ENCODE measurements at regions not wholly inside any gene's neighbourhood (a gene's known extent, or its start where the extent isn't known, plus 50 kb on each side); places are given as distances from the start of the nearest gene placed in this dataset.

GRCh38 chr6:170232186-170233002 is 58.5 kb downstream of the DLL1 start:
- no peaks in the 10 kb centered on the region for H3K4me1 ChIP-seq
- no peaks in the 10 kb centered on the region for H3K9me3 ChIP-seq
- no peak for DNase-seq
- no peaks in the 10 kb centered on the region for H3K36me3 ChIP-seq
- 86 to 89% methylated on average over 24 of the region's 24 CpGs for WGBS, 2 donors
- intact Hi-C loops (cut with DNase I): no loop called here
- no peak overlapping the region for H3K27ac ChIP-seq
- TF ChIP-seq POLR2A (IDR thresholded peaks at IDR 0.05) (no peak), POLR2AphosphoS5 (IDR thresholded peaks at IDR 0.05) (no peak), EP300 (IDR thresholded peaks at IDR 0.05) (no peak)
- TF ChIP-seq, protein P1, sequence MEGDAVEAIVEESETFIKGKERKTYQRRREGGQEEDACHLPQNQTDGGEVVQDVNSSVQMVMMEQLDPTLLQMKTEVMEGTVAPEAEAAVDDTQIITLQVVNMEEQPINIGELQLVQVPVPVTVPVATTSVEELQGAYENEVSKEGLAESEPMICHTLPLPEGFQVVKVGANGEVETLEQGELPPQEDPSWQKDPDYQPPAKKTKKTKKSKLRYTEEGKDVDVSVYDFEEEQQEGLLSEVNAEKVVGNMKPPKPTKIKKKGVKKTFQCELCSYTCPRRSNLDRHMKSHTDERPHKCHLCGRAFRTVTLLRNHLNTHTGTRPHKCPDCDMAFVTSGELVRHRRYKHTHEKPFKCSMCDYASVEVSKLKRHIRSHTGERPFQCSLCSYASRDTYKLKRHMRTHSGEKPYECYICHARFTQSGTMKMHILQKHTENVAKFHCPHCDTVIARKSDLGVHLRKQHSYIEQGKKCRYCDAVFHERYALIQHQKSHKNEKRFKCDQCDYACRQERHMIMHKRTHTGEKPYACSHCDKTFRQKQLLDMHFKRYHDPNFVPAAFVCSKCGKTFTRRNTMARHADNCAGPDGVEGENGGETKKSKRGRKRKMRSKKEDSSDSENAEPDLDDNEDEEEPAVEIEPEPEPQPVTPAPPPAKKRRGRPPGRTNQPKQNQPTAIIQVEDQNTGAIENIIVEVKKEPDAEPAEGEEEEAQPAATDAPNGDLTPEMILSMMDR (IDR thresholded peaks at IDR 0.05): no peak
- H3K4me3 ChIP-seq: no peak overlapping the region
- H3K27me3 ChIP-seq: no peaks in the 10 kb centered on the region

- WGBS, 2 donors: 83 to 85% methylated on average over 22 of the region's 22 CpGs
- no peaks in the 10 kb centered on the region for H3K27me3 ChIP-seq
- intact Hi-C loops (cut with DNase I): no loop called here
- no peak overlapping the region for H3K4me3 ChIP-seq
- H3K4me1 ChIP-seq: no peaks in the 10 kb centered on the region
- H3K9me3 ChIP-seq: no peaks in the 10 kb centered on the region
- DNase-seq: no peak
- H3K36me3 ChIP-seq: no peaks in the 10 kb centered on the region
- H3K27ac ChIP-seq: no peak overlapping the region
- no peak for TF ChIP-seq POLR2A (IDR thresholded peaks at IDR 0.05)
- no peak for TF ChIP-seq EP300 (IDR thresholded peaks at IDR 0.05)
- TF ChIP-seq, protein P1 (IDR thresholded peaks at IDR 0.05): no peak
- no peak for TF ChIP-seq POLR2AphosphoS5 (IDR thresholded peaks at IDR 0.05)
These were observed 59.3 kb downstream of the DLL1 start for GRCh38 chr6:170231293-170232185.

DNA sequence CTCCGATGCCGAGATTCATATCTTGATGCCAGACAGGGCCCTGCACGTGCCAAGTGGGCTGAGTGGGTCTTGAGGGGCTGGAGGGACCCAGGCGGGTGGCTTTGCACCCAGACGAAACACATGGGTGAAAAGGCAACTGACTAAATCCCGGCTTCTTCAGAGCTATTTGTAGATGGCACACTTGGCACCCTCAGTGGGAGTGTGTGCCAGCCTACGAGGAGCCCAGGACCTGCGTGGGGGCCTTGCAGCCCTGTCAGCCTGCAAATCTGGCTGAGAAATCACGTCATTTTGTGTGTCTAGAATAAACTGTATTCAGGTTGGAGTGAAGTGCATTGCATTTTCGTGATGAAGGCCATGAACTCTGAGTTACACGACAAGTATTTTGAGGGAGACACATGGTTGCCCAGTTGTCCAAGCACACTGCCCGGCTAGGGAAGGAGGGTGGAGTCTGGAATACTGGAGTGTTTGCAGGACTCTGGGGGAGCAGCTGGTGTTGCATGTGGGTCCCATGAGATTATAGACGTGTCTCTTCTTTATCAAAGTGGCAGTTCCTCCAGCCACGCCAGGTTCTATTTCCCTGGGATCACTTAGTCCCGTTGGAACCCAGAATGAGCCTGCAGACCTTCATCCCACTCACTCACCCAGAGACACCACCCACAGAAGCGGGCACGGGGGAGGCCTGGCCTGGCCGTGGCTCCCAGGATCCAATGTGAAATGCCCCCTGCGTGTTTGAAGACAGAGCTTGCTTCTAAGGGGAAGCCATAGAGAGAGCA is 60.2 kb downstream of the DLL1 start:
- no peaks in the 10 kb centered on the region for H3K27me3 ChIP-seq
- no peak overlapping the region for H3K27ac ChIP-seq
- H3K9me3 ChIP-seq: no peaks in the 10 kb centered on the region
- H3K4me3 ChIP-seq: no peak overlapping the region
- no peaks in the 10 kb centered on the region for H3K4me1 ChIP-seq
- TF ChIP-seq POLR2A (IDR thresholded peaks at IDR 0.05): no peak
- TF ChIP-seq POLR2AphosphoS5 (IDR thresholded peaks at IDR 0.05): no peak
- no peak for TF ChIP-seq EP300 (IDR thresholded peaks at IDR 0.05)
- TF ChIP-seq, protein P1 (IDR thresholded peaks at IDR 0.05): no peak
- no peaks in the 10 kb centered on the region for H3K36me3 ChIP-seq
- WGBS, 2 donors: 85 to 87% methylated on average over 19 of the region's 19 CpGs
- intact Hi-C loops (cut with DNase I): no loop called here
- DNase-seq: no peak

DNA sequence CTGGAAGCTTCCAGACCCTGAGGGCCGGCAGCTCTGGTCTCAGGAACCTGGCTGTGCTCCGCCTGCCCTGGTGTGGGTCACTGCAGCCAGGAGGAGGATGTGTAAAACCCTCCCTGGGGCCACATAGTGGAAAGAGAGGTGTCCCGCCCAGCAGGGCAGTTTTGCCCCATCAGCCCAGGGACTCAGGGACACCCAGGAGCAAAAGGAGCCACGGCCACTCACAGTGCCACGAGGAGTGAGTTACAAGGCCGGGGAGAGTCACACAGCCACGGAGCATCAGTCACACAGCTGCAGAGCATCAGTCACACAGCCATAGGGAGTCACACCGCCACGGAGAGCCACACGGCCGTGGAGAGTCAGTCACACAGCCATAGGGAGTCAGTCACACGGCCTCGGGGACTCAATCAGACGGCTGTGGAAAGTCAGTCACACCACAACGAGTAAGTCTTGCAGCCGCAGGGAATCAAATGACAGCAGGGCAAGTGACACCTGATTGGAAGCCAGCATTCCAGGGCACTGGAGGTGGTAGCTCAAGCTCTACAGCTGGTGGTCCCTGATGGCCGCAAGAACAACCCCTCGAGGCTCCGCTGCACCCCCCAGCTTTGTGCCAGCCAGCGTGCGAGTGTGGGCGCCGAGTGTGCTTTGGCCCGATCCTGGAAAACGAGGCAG is 60.9 kb downstream of the DLL1 start:
- 87 to 92% methylated on average over 25 of the region's 25 CpGs for WGBS, 2 donors
- no peak overlapping the region for H3K4me3 ChIP-seq
- H3K9me3 ChIP-seq: no peaks in the 10 kb centered on the region
- no peaks in the 10 kb centered on the region for H3K36me3 ChIP-seq
- no peak overlapping the region for H3K27ac ChIP-seq
- intact Hi-C loops (cut with DNase I): no loop called here
- H3K4me1 ChIP-seq: no peaks in the 10 kb centered on the region
- DNase-seq: no peak
- H3K27me3 ChIP-seq: no peaks in the 10 kb centered on the region
- TF ChIP-seq, protein P1 (IDR thresholded peaks at IDR 0.05): no peak
- TF ChIP-seq EP300 (IDR thresholded peaks at IDR 0.05): no peak
- TF ChIP-seq POLR2A (IDR thresholded peaks at IDR 0.05): no peak
- TF ChIP-seq POLR2AphosphoS5 (IDR thresholded peaks at IDR 0.05): no peak
